GM18519 (cell line): ENCODE measurements at regions not wholly inside any gene's neighbourhood (a gene's known extent, or its start where the extent isn't known, plus 50 kb on each side); places are given as distances from the start of the nearest gene placed in this dataset.
A peak's percentile ranks its signal among the peaks of the same experiment; 100 is the strongest.

Experiments
- ATAC-seq: cut with Tn5 transposase; IDR thresholded peaks from one replicate; pipeline ENCODE4 v1.9.1; 2021; ENCODE audit warnings: mild to moderate bottlenecking, moderate library complexity; ENCODE audit not compliant: unreplicated experiment, low FRiP score

DNA sequence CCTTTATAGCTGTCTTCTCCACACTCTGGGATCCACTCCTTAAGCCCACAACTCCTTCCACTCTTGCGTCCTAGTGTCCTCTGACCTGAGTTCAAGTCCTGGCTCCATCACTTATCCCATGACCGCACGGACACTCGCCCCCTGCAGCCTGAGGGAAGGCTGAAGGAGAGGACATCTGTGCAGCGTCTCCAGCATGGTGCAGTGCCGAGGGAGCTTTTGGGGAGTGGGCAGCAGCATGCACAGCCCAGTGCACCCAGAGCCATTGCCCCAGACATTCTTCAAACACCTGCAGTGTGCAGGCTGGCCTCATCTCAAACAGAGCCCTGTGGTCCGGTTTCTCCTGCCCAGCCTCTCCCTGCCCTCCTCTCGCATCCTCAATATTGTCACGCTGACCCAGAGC is 317.1 kb upstream of the ZMIZ1 start:
- no peak for ATAC-seq

GRCh38 chr10:78752221-78752620 is 316.5 kb upstream of the ZMIZ1 start:
- ATAC-seq = no peak

DNA sequence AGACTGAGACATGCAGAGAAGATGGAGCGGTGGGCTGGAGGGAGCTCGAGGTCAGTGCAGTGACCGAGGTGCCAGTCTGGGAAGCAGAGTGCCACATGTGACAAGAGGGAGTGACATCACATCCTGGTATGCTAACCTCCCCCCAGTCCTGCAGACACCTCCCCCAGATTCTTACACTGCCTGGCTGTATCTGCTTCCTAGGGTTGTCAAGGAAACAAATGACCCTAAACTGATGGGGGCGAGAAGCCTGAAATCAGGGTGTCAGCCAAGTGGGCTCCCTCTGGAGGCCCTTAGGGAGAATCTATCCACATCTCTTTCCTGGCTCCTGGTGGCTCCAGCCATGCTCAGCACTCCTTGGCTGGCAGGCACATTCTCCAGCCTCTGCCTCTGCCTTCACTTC is 316.1 kb upstream of the ZMIZ1 start:
- ATAC-seq = no peak

- no peak for ATAC-seq
These were observed 314.3 kb upstream of the ZMIZ1 start for GRCh38 chr10:78754269-78755062.

DNA sequence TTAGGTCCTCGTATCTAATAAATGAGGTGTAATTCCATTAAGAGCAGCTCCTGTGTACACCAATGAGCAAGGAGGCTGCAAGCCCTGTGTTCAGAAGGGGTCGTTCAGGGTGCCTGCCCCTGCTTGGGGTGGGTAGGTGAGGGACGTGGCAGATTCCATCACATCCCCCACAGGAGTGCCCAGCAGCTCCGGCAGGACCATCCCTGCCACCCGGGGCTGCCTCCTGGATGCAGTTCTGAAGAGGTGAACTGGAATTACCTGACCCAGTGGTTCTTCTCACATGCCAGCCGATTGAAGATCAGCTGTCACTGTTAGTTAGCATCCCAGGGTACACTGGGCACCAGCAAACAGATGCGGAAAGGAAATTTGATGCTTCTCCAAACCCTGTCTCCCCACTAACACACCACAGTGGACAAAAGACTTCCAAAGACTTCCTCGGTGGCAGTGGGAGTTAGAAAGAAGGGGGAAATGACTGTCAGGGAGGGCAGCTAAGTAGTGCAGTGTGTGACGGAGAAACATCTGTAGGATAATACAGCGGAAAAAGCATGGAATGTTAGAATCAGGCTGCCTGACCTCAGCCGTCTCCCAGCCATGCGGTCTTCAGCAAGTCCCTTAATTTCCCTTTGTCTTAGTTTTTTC is 313.6 kb upstream of the ZMIZ1 start:
- ATAC-seq = no peak

- ATAC-seq = no peak
These were observed 312.8 kb upstream of the ZMIZ1 start for GRCh38 chr10:78755877-78756455.

DNA sequence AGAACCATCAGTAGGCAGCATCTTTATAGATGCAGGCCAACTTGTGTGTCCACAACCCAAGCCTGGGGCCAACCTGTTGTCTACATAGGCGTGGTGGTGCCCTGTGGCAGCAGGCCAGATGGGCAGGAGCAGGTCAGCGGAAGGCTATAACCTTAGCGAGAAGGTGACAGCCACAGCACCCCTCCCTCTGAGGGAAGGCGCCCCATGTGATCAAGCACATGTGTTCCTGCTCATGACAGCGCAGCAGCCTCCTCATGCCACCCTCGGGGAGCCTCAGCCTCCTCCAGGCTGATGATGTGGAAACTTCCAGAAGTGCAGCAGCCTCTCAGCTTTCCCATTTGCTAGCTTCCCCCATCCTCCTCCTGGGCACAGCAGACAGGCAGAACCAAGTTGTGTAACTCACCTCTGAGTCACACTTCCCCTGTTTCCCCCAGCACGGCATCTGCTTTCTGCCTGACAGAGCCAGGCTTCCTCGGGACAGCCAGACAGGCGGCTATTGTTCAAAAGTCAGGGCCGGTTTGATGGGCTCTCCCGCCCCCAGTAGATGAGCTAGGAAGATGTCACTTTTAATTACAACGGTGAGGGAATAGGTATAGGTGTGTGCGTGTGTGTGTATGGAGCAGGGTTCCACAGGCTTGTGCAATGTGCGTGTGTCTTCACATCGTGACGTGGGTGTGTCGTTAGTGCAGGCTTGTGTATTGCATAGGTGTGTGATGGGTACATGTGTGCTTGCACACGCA is 312.0 kb upstream of the ZMIZ1 start:
- ATAC-seq = no peak

- ATAC-seq = no peak
These were observed 311.3 kb upstream of the ZMIZ1 start for GRCh38 chr10:78757344-78757925.

- no peak for ATAC-seq
These were observed 310.6 kb upstream of the ZMIZ1 start for GRCh38 chr10:78758176-78758575.

DNA sequence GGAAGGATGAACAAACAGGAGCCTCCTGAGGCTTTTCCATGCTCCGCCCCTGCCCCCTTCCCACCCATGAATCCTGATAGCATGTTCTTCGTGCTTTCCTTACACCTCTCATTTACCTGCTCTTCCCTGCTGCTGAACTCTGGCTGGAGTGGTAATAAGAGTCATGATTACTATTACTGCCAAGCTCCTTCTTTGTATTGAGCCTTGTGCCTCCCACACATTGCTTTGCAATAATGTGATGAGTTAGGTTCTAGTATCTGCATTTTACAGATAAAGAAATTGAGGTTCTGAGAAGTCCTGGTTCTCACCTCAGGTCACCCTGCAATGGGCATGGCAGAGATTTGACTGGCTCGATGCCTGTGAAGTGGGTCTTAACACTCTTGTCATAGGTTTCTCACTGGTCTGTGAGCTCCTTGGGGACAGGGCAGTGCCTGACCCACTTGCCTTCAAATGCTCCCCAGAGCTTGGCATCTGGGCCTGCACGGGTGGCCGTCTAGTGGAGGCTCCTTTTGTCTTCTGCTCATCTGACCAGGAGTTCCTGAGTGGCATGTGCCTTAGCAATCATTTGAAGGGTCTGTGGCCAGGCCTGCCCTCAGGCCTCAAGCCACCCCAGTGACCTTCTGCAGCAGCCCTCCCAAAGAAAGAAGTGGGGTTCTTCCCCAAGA is 309.2 kb upstream of the ZMIZ1 start:
- ATAC-seq = no peak

GRCh38 chr10:78760463-78761310 is 308.1 kb upstream of the ZMIZ1 start:
- no peak for ATAC-seq

- ATAC-seq = no peak
These were observed 307.4 kb upstream of the ZMIZ1 start for GRCh38 chr10:78761311-78761781.

GRCh38 chr10:78762086-78762630 is 306.6 kb upstream of the ZMIZ1 start:
- ATAC-seq = no peak

DNA sequence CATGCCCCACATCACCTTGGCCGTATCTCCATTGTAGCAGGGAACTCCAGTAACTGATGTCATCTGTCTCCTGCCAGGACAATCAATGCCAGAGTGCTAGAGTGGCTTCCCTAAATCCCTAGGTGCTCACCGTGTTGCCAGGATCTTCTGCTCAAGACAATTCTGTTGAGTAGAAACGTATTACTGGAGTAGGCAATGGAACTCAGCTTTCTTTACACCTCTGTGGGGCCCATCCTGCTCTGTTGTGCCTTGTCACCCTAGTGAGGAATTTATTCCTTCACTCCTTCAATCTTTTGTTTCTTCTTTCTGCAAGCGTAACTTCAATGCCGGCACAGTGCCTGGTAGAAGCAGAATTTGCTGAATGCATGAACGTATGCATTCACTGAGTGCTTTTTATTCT is 305.5 kb upstream of the ZMIZ1 start:
- ATAC-seq = no peak

GRCh38 chr10:78763651-78764395 is 304.9 kb upstream of the ZMIZ1 start:
- peak; percentile 78 for ATAC-seq

DNA sequence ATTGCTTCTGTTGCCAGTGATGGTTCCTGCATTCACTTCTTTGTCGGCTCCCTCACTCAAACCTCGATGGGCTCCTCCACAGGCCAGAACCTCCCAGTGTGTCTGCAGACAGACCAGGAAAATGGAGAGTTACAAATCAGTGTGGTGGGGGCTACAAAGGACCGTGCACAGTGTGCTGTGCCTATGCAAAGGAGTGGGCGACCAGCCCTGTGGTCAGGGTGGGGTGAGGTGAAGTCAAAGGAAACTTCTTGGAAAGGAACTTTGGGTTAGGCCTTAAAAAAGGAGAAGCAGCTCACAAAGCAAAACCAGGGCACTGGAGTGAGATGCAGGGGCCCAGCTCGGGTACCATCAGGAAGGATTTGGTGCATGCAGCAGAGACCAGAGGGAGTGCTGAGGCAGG is 304.3 kb upstream of the ZMIZ1 start:
- ATAC-seq = no peak

- ATAC-seq = no peak
These were observed 303.8 kb upstream of the ZMIZ1 start for GRCh38 chr10:78764846-78765430.
